Central memory CD8-positive, alpha-beta T cell (primary cell): ENCODE measurements at regions not wholly inside any gene's neighbourhood (a gene's known extent, or its start where the extent isn't known, plus 50 kb on each side); places are given as distances from the start of the nearest gene placed in this dataset.

Source experiments
- ATAC-seq: fragments of 150-1000 bp; cut with Tn5 transposase; replicated peaks from 2 replicates; pipeline ENCODE4 v1.10.0; 2022; ENCODE audit warnings: mild to moderate bottlenecking, moderate FRiP score, moderate number of reproducible peaks; ENCODE audit not compliant: poor library complexity, severe bottlenecking; ENCODE audit errors: extremely low read depth
- DNase-seq, 2 donors: peaks; one replicate each; pipeline ENCODE4 v3.0.0; 2021; ENCODE audit warnings: low spot score in 2 of 2
- H3K27ac Mint-ChIP-seq: one replicate; pipeline ENCODE4 v1.8.0; 2022; ENCODE audit warnings: low read depth, mild to moderate bottlenecking, moderate library complexity, mixed read lengths
- H3K27me3 Mint-ChIP-seq: one replicate; pipeline ENCODE4 v1.8.0; 2022; ENCODE audit warnings: mixed read lengths
- H3K36me3 Mint-ChIP-seq: one replicate; pipeline ENCODE4 v1.8.0; 2022; ENCODE audit warnings: mild to moderate bottlenecking, moderate library complexity, mixed read lengths; ENCODE audit not compliant: insufficient read depth
- H3K4me1 Mint-ChIP-seq: one replicate; pipeline ENCODE4 v1.8.0; 2022; ENCODE audit warnings: mixed read lengths
- H3K4me3 Mint-ChIP-seq: one replicate; pipeline ENCODE4 v1.8.0; 2022; ENCODE audit warnings: mild to moderate bottlenecking, moderate library complexity, mixed read lengths
- H3K9me3 Mint-ChIP-seq: one replicate; pipeline ENCODE4 v1.8.0; 2022; ENCODE audit warnings: mixed read lengths

DNA sequence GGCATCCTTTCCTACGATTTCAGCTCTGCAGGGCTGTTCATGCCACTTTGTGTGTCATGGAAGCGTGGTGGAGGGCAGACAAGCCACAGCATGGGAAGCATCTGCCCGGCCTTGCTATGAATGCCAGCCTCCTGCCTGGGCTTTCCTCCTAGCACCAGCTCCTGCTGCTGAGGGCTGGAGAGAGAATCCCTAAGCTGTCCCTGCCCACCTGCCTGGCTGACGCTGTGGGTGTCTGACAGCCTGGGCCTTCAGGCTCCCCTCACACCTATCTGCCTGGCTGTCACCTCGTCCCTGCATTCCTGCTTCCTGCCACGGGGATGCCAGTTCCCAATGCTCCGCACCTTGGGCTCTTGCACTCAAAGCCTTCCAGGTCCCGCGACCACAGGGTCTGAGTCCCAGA lies 606.5 kb upstream of the MGMT start:
- Mint-ChIP-seq H3K27ac (no peak overlapping the region), H3K4me1 (no peaks in the 10 kb centered on the region), H3K4me3 (no peak overlapping the region), H3K9me3 (no peaks in the 10 kb centered on the region), H3K36me3 (no peaks in the 10 kb centered on the region), H3K27me3 (peaks cover 10% of the 10 kb centered on the region)
- ATAC-seq (no peak), DNase-seq (no peak)

DNA sequence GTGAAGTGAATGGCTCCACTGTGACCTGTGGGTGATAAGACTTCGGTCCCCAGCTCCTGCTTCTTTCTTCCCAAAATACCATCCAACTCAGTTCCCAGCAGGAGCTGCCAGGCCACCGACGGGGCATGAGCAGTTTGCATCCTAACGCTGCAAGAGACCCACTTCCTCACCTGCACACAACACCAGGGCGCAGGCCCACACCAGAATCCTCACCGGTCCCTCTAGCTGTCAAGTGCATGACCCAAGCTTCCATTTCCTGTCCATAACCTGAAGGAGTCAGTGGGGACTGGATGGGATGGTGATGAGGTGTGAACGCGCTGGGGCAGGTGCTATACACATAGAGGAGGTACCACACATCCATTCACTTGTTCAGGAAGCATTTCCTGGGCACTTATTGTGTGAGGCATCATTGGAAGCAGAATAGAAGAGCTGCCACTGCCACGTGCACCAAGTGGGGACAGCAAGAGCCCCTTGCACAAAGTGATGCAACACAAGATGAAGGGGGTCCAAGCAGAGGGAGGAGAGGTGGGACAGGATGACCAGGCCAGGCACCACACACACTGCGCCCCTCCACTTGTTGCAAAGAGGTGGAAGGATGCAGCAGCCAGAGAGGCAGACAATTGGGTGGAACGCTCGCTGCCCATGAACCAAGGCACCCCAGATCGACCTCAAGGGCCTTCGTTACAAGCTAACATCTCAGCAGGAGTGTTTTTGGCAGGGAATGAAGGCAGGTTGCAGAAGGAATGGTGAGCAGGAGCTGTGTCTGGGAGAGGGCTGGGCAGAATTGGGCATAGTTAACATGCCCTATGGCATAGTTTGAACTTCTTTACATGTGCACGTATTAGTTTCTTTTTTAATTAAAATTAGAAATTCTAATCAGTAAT lies 605.8 kb upstream of the MGMT start:
- no peaks in the 10 kb centered on the region for H3K9me3 Mint-ChIP-seq
- DNase-seq (no peak), ATAC-seq (no peak)
- H3K27ac Mint-ChIP-seq, result no peak overlapping the region
- H3K36me3 Mint-ChIP-seq, result no peaks in the 10 kb centered on the region
- no peaks in the 10 kb centered on the region for H3K4me1 Mint-ChIP-seq
- H3K4me3 Mint-ChIP-seq, result no peak overlapping the region
- peaks cover 10% of the 10 kb centered on the region for H3K27me3 Mint-ChIP-seq

DNA sequence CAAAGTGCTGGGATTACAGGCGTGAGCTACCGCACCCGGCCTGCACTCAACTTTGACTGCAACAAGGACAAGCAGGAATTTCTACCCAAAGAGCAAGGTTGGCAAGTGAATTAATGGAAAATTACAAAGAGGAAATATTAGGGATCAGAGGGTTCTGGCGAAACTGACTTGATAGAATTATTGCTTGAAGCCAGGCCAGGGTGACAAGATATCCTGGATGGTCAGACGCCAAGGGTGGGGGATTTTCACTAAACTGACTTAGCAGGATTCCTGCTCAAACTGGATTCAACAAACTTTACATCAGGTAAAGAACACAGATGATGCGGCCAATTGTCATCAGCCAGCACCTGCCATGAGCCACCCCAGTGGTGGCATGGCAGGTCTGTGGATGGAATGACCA lies 603.6 kb upstream of the MGMT start:
- H3K36me3 Mint-ChIP-seq, result no peaks in the 10 kb centered on the region
- H3K4me3 Mint-ChIP-seq, result no peak overlapping the region
- no peak for DNase-seq
- H3K4me1 Mint-ChIP-seq, result no peaks in the 10 kb centered on the region
- no peak overlapping the region for H3K27ac Mint-ChIP-seq
- no peaks in the 10 kb centered on the region for H3K9me3 Mint-ChIP-seq
- H3K27me3 Mint-ChIP-seq, result peaks cover 18% of the 10 kb centered on the region
- ATAC-seq, result no peak

DNA sequence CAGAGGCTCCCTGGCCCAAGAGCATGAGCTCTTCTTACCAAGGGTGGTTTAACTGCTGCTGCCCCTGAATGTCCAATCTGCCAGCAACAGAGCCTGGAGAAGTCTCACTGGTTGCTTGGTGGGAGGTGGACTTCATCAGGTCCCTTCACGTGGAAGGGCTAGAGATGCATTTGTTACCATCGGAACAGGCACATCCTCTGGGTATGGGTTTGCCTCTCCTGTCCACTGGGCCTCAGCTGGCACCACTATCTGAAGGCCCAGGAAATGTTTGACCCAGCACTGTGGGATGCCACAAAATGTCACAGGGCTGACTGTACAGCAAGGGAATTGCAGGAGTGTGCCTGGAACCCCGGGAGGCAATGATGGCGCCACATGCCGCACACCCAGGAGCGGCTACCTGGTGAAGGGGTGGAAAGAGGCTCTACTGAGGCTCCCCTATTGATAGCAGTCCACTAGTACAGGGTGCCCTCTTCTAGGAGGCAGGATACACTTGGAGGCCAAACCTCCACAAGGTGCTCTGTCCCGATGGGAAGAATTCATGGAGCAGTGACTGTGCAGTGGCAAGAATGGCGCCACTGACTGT lies 603.1 kb upstream of the MGMT start:
- H3K9me3 Mint-ChIP-seq, result no peaks in the 10 kb centered on the region
- no peak overlapping the region for H3K4me3 Mint-ChIP-seq
- no peaks in the 10 kb centered on the region for H3K36me3 Mint-ChIP-seq
- ATAC-seq (no peak), DNase-seq (no peak)
- no peak overlapping the region for H3K27ac Mint-ChIP-seq
- peaks cover 18% of the 10 kb centered on the region for H3K27me3 Mint-ChIP-seq
- H3K4me1 Mint-ChIP-seq, result no peaks in the 10 kb centered on the region

DNA sequence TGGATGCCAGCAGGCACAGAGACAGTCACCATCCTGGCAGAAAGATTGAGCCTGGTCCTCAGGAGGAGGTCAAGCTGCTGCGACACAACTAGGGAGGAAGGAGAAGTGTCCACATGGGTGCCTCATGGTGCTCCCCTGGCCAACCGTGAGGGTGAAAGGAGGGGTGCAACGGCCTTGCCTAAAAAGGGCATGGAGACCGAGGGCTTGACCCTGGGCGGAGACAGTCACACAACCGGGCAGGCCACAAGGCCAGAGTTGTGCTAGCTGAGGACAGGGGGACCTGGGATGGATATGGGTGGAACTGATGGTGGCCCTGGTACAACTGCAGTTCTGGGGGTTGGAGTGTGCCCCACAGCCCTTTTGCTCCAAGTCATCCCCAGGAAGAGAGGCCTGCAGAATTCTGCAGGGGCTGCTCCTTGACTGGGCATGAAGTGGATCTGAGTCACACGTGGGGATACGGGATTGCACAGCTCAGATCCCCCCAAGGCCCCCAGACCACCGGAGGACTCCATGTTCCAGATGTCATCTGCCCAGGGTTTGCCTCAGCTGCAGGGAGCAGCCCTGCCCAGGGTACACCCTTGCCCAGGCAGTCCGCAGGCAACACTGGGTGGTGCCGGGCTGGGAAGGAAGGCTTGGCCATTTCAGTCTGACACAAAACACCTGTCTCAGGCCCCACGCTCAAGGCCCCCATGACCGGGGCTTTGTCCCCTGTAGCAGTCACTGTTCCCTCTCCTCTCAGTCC lies 602.3 kb upstream of the MGMT start:
- Mint-ChIP-seq H3K4me3 (no peak overlapping the region), H3K36me3 (no peaks in the 10 kb centered on the region), H3K27me3 (peaks cover 18% of the 10 kb centered on the region), H3K9me3 (no peaks in the 10 kb centered on the region), H3K27ac (no peak overlapping the region), H3K4me1 (no peaks in the 10 kb centered on the region)
- ATAC-seq (no peak), DNase-seq (no peak)

DNA sequence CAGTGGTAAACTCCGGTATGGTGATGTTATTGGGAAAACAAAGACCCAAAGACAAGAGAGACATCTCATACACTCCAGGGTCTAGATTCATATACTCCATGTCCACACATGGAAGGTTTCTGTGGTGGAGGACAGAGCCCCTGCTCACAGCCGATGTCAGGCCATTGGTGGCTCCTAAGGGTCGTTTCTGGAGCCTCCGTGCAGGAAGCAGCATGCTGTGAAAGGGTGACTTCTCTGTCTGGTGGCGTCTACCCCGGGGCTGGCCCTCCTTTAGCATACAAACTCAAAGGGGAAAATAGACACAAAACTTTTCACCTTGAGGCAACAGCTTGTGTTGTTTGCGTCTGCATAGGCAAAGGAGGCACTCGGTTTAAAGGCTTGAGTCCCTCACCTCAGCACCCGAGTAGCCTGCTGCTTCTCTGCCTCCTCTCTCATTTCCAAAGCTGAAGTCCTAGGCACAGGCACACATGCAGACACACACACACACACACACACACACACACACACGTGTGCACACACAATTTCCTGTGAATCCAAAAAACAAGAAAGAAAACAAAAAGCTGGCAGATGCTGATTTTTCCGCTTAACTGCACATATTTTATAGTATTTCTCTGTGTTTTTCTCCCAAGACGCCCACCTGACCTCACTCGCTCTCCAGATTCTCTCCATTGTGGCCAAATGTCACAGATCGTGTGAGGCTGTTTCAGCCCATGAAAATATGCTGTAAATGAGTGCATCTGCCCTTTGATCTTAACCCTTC lies 601.4 kb upstream of the MGMT start:
- H3K27ac Mint-ChIP-seq, result no peak overlapping the region
- no peaks in the 10 kb centered on the region for H3K36me3 Mint-ChIP-seq
- H3K9me3 Mint-ChIP-seq, result no peaks in the 10 kb centered on the region
- no peak overlapping the region for H3K4me3 Mint-ChIP-seq
- no peak for ATAC-seq
- no peaks in the 10 kb centered on the region for H3K4me1 Mint-ChIP-seq
- peaks cover 18% of the 10 kb centered on the region for H3K27me3 Mint-ChIP-seq
- no peak for DNase-seq

DNA sequence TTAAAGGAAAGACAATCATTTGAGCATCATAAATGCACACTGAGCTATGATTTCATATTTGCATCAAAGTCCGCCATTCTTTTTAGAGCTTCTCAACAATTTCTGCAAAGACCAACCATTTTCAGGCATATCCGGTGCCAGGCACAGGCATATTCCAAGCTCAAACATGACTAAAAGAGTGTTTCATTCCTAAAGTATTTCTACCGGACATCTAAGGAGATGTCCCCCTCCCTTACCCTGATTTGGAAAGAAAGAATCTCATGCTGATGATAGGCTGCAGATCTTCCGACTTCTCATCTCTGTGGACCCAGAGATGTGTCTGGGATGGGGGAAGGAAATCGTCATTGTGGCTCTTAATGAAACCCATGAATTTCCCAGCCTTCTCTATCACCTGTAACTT lies 600.5 kb upstream of the MGMT start:
- H3K27ac Mint-ChIP-seq, result no peak overlapping the region
- DNase-seq, result no peak
- H3K4me3 Mint-ChIP-seq, result no peak overlapping the region
- H3K36me3 Mint-ChIP-seq, result no peaks in the 10 kb centered on the region
- H3K9me3 Mint-ChIP-seq, result no peaks in the 10 kb centered on the region
- H3K4me1 Mint-ChIP-seq, result no peaks in the 10 kb centered on the region
- peaks cover 18% of the 10 kb centered on the region for H3K27me3 Mint-ChIP-seq
- ATAC-seq, result no peak

DNA sequence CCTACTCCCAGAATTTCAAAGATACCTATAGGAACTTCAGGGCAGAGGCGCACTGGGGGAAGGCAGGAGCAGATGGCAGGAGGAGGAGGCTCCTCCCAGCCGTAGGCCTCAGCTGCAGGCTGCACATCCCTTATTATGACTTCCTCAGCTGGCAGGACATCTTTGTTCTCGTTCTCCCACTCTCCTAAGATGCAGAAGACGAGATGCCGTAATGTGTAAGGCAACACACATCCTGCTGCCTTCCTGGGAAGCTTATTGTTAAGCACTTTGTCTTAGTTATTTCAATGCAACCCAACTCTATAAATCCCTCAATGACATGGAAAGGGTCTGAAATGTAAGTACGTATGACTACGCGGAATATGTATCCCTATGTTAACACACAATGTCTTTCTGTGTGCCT lies 599.8 kb upstream of the MGMT start:
- no peak overlapping the region for H3K27ac Mint-ChIP-seq
- DNase-seq (no peak), ATAC-seq (no peak)
- no peaks in the 10 kb centered on the region for H3K4me1 Mint-ChIP-seq
- no peak overlapping the region for H3K4me3 Mint-ChIP-seq
- H3K36me3 Mint-ChIP-seq, result no peaks in the 10 kb centered on the region
- no peaks in the 10 kb centered on the region for H3K9me3 Mint-ChIP-seq
- peaks cover 11% of the 10 kb centered on the region for H3K27me3 Mint-ChIP-seq

DNA sequence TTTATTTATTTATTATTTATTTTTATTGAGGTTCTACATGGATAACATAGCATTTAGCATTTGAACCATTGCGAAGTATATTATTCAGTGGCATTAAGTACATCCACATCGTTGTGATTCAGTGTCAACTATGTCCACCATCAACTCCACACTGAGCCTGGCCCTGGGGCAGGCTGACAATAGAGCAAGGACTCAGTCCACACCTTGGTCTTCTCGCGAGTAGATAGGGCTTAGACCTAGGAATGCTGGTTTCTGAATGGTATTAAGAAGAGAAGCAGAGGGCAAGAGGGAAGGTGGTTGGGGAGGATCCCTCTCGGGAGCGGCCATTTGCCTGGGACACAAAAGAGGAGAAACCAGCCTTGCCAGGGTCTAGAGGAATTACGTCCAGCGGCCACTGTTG lies 599.2 kb upstream of the MGMT start:
- peaks cover 8% of the 10 kb centered on the region for H3K27me3 Mint-ChIP-seq

DNA sequence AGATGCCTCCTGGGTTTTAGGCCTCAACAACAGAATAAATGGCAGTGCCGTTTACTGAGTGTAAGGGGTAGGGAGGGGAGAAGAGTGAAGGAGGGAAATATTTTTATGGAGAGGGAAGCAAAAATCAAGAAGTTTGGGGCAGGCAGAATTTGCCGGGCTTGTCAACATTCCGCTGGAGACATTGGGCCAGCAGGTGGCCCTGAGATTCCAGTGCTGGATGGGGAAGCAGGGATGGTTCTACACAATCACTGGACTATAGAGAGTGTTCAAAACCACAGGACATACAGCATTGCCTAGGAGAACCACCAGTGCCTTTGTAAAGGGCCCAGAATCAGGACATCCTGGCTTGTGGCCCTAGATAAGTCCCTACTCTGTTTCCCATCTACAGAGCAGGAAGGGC lies 598.6 kb upstream of the MGMT start:
- Mint-ChIP-seq H3K27me3 (peaks cover 8% of the 10 kb centered on the region), H3K4me3 (no peak overlapping the region), H3K36me3 (no peaks in the 10 kb centered on the region), H3K27ac (no peak overlapping the region), H3K9me3 (no peaks in the 10 kb centered on the region), H3K4me1 (no peaks in the 10 kb centered on the region)
- DNase-seq (no peak), ATAC-seq (no peak)

More for the DNA sequence above, 599.2 kb upstream of the MGMT start:
- Mint-ChIP-seq H3K36me3 (no peaks in the 10 kb centered on the region), H3K9me3 (no peaks in the 10 kb centered on the region), H3K4me3 (no peak overlapping the region), H3K27ac (no peak overlapping the region), H3K4me1 (no peaks in the 10 kb centered on the region)
- ATAC-seq, result no peak
- DNase-seq, result no peak

DNA sequence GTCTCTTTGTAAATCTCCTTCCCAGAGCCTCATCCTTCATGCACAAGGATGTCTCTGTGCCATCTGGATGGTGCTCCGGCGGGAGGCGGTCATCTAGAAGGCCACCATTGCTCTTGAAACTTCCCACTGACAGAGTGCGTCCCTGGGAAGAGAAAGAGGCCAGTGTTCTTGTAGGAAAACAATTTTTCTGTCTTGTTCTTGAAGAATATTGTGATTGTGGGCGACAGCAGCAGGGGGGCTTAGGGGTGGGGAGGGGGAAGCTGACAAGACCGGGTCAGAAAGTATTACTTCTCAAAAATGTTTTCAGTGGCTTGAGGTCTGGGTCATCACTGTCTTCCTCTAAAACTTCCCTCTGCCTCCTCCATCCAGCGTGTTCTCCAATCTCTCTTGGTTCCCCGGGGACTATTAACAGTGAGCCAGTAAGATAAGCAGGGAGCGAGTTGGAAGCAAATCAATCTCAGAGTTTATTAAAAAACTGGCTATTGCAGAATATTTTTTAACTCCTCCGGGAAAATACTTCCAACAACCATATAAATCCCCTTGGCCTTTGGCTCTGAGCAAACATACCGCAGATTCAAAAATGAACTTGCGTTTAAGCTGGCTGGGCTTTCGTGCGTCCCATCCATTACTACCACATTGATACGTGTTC lies 597.8 kb upstream of the MGMT start:
- no peak for ATAC-seq
- Mint-ChIP-seq H3K4me1 (no peaks in the 10 kb centered on the region), H3K27me3 (peaks cover 8% of the 10 kb centered on the region), H3K9me3 (no peaks in the 10 kb centered on the region), H3K27ac (no peak overlapping the region), H3K36me3 (no peaks in the 10 kb centered on the region), H3K4me3 (no peak overlapping the region)
- no peak for DNase-seq
